Endodermal cell (in vitro differentiated cells): ENCODE measurements at regions not wholly inside any gene's neighbourhood (a gene's known extent, or its start where the extent isn't known, plus 50 kb on each side); places are given as distances from the start of the nearest gene placed in this dataset.

Experiments used
- DNase-seq: peaks from one replicate; pipeline ENCODE4 v3.0.0-alpha.2; 2017
- H3K27ac ChIP-seq: 2 replicates; pipeline ENCODE4 v1.5.1; 2013; ENCODE audit warnings: mild to moderate bottlenecking, low read depth, low read length, moderate library complexity
- H3K27me3 ChIP-seq: 2 replicates; pipeline ENCODE4 v1.6.1; 2013; ENCODE audit warnings: mild to moderate bottlenecking, low read length, moderate library complexity; ENCODE audit not compliant: insufficient read depth, control insufficient read depth, poor library complexity, severe bottlenecking
- H3K36me3 ChIP-seq: 2 replicates; pipeline ENCODE4 v1.7.0; 2013; ENCODE audit warnings: mild to moderate bottlenecking, low read length, moderate library complexity; ENCODE audit not compliant: control insufficient read depth, insufficient read depth
- H3K4me1 ChIP-seq: one replicate; pipeline ENCODE4 v1.7.0; 2013; ENCODE audit warnings: low read length; ENCODE audit not compliant: control insufficient read depth, insufficient read depth
- H3K4me3 ChIP-seq: 2 replicates; pipeline ENCODE4 v1.5.1; 2013; ENCODE audit warnings: mild to moderate bottlenecking, low read length, moderate library complexity
- H3K9ac ChIP-seq: 2 replicates; pipeline ENCODE4 v1.6.1; 2013; ENCODE audit warnings: mild to moderate bottlenecking, low read length, moderate library complexity; ENCODE audit not compliant: poor library complexity, severe bottlenecking; ENCODE audit errors: extremely low read depth
- H3K9me3 ChIP-seq: 2 replicates; pipeline ENCODE4 v1.6.1; 2013; ENCODE audit warnings: mild to moderate bottlenecking, low read length, moderate library complexity; ENCODE audit not compliant: control insufficient read depth
- H3K27ac Mint-ChIP-seq: 2 replicates; pipeline ENCODE4 v1.8.0; 2020; ENCODE audit warnings: mixed read lengths
- H3K27me3 Mint-ChIP-seq: 2 replicates; pipeline ENCODE4 v1.8.0; 2021; ENCODE audit warnings: mild to moderate bottlenecking, mixed read lengths; ENCODE audit not compliant: insufficient read depth
- H3K36me3 Mint-ChIP-seq: 2 replicates; pipeline ENCODE4 v1.8.0; 2020; ENCODE audit warnings: low read depth, mixed read lengths
- H3K4me1 Mint-ChIP-seq: 2 replicates; pipeline ENCODE4 v1.8.0; 2020; ENCODE audit warnings: mixed read lengths
- H3K4me3 Mint-ChIP-seq: 2 replicates; pipeline ENCODE4 v1.8.0; 2020; ENCODE audit warnings: mild to moderate bottlenecking, moderate library complexity, mixed read lengths
- H3K9me3 Mint-ChIP-seq: 2 replicates; pipeline ENCODE4 v1.8.0; 2020; ENCODE audit warnings: mild to moderate bottlenecking, mixed read lengths
- WGBS, 2 experiments: methylation state at CpG; one replicate each; pipeline versions ENCODE4 v1.1.5 to v1.1.7; 2013; ENCODE audit warnings: missing lambda C conversion rate in 2 of 2, mixed read lengths in 1 of 2; ENCODE audit not compliant: insufficient coverage in 1 of 2, insufficient read length in 1 of 2; 5-methylcytosine and 5-hydroxymethylcytosine counted together
- TF ChIP-seq, protein P1 (sequence below): fragments of 200-600 bp; sonication (generic); conservative IDR thresholded peaks from 2 replicates; pipeline ENCODE4 v1.5.0; 2021; ENCODE audit warnings: antibody characterized with exemption, mild to moderate bottlenecking

DNA sequence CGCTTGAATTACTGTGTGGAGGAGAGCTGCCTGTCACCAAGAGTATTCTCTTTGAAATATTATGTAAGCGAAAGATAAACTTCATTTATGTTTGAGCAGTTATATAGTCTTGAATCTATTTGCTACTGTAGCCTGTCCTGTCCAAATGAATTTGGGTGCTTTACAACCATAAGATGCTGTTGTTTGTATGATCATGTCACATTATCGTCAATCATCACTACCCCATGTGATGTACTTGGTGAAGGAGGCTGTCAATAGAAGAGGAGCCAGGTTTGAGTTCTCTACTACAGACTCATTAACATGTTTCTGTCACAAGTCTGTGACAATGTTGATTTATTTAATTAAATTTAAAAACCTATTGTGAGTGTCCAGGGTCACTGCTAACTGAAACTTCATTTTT lies 403.3 kb upstream of the MEF2C start:
- Histone ChIP-seq H3K36me3 (no peaks in the 10 kb centered on the region), H3K9ac (no peak overlapping the region), H3K27me3 (peaks cover 32% of the 10 kb centered on the region), H3K27ac (no peak overlapping the region), H3K4me1 (peaks cover 7% of the 10 kb centered on the region), H3K4me3 (no peak overlapping the region), H3K9me3 (no peaks in the 10 kb centered on the region)
- WGBS, 2 experiments: 89 to 92% methylated on average over 1 to 3 of the region's 3 CpGs
- Mint-ChIP-seq H3K27me3 (peaks cover 26% of the 10 kb centered on the region), H3K36me3 (no peaks in the 10 kb centered on the region), H3K27ac (no peak overlapping the region), H3K4me1 (peaks cover 71% of the 10 kb centered on the region), H3K9me3 (no peaks in the 10 kb centered on the region), H3K4me3 (no peak overlapping the region)
- TF ChIP-seq, protein P1, sequence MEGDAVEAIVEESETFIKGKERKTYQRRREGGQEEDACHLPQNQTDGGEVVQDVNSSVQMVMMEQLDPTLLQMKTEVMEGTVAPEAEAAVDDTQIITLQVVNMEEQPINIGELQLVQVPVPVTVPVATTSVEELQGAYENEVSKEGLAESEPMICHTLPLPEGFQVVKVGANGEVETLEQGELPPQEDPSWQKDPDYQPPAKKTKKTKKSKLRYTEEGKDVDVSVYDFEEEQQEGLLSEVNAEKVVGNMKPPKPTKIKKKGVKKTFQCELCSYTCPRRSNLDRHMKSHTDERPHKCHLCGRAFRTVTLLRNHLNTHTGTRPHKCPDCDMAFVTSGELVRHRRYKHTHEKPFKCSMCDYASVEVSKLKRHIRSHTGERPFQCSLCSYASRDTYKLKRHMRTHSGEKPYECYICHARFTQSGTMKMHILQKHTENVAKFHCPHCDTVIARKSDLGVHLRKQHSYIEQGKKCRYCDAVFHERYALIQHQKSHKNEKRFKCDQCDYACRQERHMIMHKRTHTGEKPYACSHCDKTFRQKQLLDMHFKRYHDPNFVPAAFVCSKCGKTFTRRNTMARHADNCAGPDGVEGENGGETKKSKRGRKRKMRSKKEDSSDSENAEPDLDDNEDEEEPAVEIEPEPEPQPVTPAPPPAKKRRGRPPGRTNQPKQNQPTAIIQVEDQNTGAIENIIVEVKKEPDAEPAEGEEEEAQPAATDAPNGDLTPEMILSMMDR: no peak
- DNase-seq: no peak

DNA sequence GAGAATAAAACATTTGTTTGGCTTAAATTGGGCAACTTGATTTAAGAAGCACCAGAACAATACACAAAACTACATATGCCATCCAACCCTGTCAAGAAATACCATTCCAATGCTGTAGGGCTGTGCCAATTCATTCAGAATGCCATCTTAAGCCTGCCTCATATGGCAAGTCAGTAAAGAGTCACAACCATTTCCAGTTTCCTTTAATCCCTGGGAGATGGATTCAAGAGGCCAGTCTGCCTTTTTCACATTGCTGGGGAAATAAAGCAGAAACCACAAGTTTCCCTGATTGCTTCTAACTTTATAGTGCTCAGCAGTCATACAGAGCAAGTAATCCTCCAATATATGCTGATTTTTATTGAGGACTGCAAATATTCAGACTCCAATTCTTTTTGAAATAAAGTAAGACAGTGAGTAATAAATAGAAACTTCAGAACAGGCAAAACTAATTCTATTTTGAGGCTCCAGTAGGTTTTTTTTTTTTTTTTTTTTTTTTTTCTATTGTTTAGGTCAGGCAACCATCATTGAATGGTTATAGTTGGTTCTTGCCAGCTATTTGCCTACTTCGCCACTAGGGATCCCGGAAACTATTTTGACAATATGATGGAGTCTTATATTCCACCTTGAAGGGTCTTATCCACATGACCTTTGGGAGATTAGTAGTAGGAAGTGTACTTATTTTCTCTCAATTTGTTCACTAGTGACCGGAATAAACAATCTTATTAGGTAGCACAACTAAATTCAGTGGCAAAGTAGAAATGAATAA lies 400.9 kb upstream of the MEF2C start:
- H3K4me3 ChIP-seq: no peak overlapping the region
- Mint-ChIP-seq H3K4me1 (peaks cover 69% of the 10 kb centered on the region), H3K36me3 (no peaks in the 10 kb centered on the region), H3K27ac (no peak overlapping the region), H3K27me3 (peaks cover 42% of the 10 kb centered on the region), H3K9me3 (no peaks in the 10 kb centered on the region), H3K4me3 (no peak overlapping the region)
- DNase-seq: no peak
- TF ChIP-seq, protein P1: peak; percentile 71
- no peak overlapping the region for H3K27ac ChIP-seq
- peaks cover 4% of the 10 kb centered on the region for H3K4me1 ChIP-seq
- 67 to 86% methylated on average over 2 to 3 of the region's 3 CpGs for WGBS, 2 experiments
- peaks cover 39% of the 10 kb centered on the region for H3K27me3 ChIP-seq
- H3K36me3 ChIP-seq: no peaks in the 10 kb centered on the region
- H3K9ac ChIP-seq: no peak overlapping the region
- no peaks in the 10 kb centered on the region for H3K9me3 ChIP-seq

DNA sequence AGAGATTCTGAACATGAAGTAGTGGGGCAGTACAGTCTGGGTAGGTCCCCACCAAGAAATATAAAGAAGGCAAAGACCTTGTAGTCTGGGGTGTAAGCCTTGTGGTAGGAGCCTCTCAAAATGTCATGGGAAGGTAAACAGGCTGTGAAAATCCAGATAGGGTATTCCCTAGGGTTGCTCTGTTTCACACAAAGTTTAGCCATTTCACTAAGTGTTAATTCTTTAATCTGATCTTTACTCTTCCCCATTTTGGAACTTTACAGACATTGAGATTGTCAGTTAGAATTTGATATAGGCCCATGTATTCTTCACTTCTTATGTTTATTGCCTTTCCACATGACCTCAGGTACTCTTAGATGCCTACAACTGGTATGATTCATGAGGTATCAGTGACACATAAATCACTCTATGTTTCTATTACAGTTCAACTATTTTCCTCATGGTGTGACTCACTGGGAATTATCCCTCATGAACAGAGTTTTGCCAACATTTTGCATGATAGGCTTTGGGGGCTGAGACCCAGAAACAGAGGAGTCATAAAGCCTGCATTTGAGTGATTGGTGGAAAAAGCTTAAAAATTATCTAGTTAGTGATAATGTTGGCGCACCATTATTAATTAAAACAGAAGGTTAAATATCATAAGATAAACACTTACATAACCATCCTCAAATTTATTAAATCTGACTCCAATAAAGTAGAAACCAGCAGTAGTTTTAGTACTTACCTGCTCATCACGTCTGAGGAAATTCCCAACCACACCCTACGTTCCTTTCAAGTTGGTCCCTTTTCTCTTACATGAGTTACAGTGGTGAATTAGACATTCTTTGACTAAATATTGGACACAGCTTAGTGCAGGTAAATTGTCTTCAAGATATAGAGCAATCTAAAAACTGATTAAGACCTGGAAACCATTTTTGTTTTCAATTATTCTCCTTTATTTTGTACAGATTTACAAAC lies 399.8 kb upstream of the MEF2C start:
- Mint-ChIP-seq H3K27me3 (peaks cover 49% of the 10 kb centered on the region), H3K4me3 (no peak overlapping the region), H3K27ac (no peak overlapping the region), H3K36me3 (no peaks in the 10 kb centered on the region), H3K9me3 (no peaks in the 10 kb centered on the region), H3K4me1 (peaks cover 64% of the 10 kb centered on the region)
- no peak overlapping the region for H3K4me3 ChIP-seq
- DNase-seq: no peak
- H3K9me3 ChIP-seq: no peaks in the 10 kb centered on the region
- no peak overlapping the region for H3K27ac ChIP-seq
- H3K36me3 ChIP-seq: no peaks in the 10 kb centered on the region
- H3K27me3 ChIP-seq: peaks cover 49% of the 10 kb centered on the region
- WGBS, 2 experiments: 80 to 93% methylated on average over 1 to 3 of the region's 3 CpGs
- peaks cover 4% of the 10 kb centered on the region for H3K4me1 ChIP-seq
- no peak overlapping the region for H3K9ac ChIP-seq
- TF ChIP-seq, protein P1: no peak
